A673 (cell line): ENCODE measurements at regions not wholly inside any gene's neighbourhood (a gene's known extent, or its start where the extent isn't known, plus 50 kb on each side); places are given as distances from the start of the nearest gene placed in this dataset.

Experiments used
- BruUV-seq: library from RNA; stranded (reverse); fragments of 400-500 nt; replicated peaks from 2 replicates; lab custom pipeline; 2021; lab: Mats Ljungman, UMichigan
- CTCF ChIA-PET: fragments of 300-600 bp; sonication (Branson Sonifier 250); formaldehyde crosslinking; loops from one replicate; lab custom pipeline; 2022; ENCODE audit warnings: antibody characterized with exemption; lab: Charles Lee
- POLR2A ChIA-PET: fragments of 300-600 bp; sonication (Branson Sonifier 250); formaldehyde crosslinking; loops from one replicate; lab custom pipeline; 2022; ENCODE audit warnings: antibody characterized with exemption; ENCODE audit not compliant: low non-redundant PET; lab: Charles Lee
- DNase-seq: peaks from one replicate; pipeline ENCODE4 v3.0.0-alpha.2; 2015; ENCODE audit warnings: low spot score
- H3K27ac ChIP-seq: fragments of 200-600 bp; sonication (generic); 2 replicates; pipeline ENCODE4 v1.5.1; 2016; ENCODE audit warnings: mixed run types, low read depth, mild to moderate bottlenecking, mixed read lengths, antibody characterized with exemption, low read length; ENCODE audit not compliant: poor library complexity, severe bottlenecking
- H3K27me3 ChIP-seq: fragments of 200-600 bp; sonication (generic); replicated peaks from 2 replicates; pipeline ENCODE4 v1.6.1; 2017; ENCODE audit warnings: mixed run types, low read depth, mild to moderate bottlenecking, mixed read lengths, antibody characterized with exemption, low read length; ENCODE audit not compliant: insufficient read depth, poor library complexity
- H3K36me3 ChIP-seq: fragments of 200-600 bp; sonication (generic); 2 replicates; pipeline ENCODE4 v1.6.1; 2016; ENCODE audit warnings: mixed run types, mild to moderate bottlenecking, mixed read lengths, antibody characterized with exemption, low read length; ENCODE audit not compliant: insufficient read depth, poor library complexity, severe bottlenecking
- H3K4me1 ChIP-seq: fragments of 200-600 bp; sonication (generic); 2 replicates; pipeline ENCODE4 v1.6.1; 2017; ENCODE audit warnings: mixed run types, mild to moderate bottlenecking, mixed read lengths, antibody characterized with exemption, low read length; ENCODE audit not compliant: insufficient read depth, poor library complexity, severe bottlenecking
- H3K4me3 ChIP-seq: fragments of 200-600 bp; sonication (generic); 2 replicates; pipeline ENCODE4 v1.5.1; 2016; ENCODE audit warnings: low read depth, mixed run types, mild to moderate bottlenecking, mixed read lengths, low read length; ENCODE audit not compliant: poor library complexity, severe bottlenecking
- H3K9me3 ChIP-seq: fragments of 200-600 bp; sonication (generic); 2 replicates; pipeline ENCODE4 v1.6.1; 2016; ENCODE audit warnings: mixed run types, low read depth, mild to moderate bottlenecking, mixed read lengths, antibody characterized with exemption, low read length; ENCODE audit not compliant: poor library complexity, severe bottlenecking
- CTCF ChIP-seq: fragments of 300-800, 200-600 bp; sonication (generic); conservative IDR thresholded peaks from 2 replicates; pipeline ENCODE4 v1.5.1; 2017; ENCODE audit warnings: low read depth, mild to moderate bottlenecking, antibody characterized with exemption, low read length, moderate library complexity, mixed read lengths
- EZH2 ChIP-seq: fragments of 200-600 bp; sonication (generic); IDR thresholded peaks from 2 replicates; pipeline ENCODE4 v1.6.1; 2017; ENCODE audit warnings: borderline replicate concordance, low read depth, mild to moderate bottlenecking, mixed read lengths, antibody characterized with exemption, low read length; ENCODE audit not compliant: poor library complexity, severe bottlenecking
- intact Hi-C: fragments of 100-400 bp; cut with micrococcal nuclease; formaldehyde crosslinking; loops from one replicate; pipeline ENCODE4 v1.10.0; 2022; ENCODE audit not compliant: unreplicated experiment

GRCh38 chr3:18246336-18247060, 178.6 kb downstream of the SATB1 start:
- no peaks in the 10 kb centered on the region for H3K9me3 ChIP-seq
- CTCF ChIA-PET = no interaction called here
- BruUV-seq = no TSS peak

GRCh38 chr3:18245721-18246120, 179.4 kb downstream of the SATB1 start:
- ChIA-PET POLR2A (no interaction called here), CTCF (no interaction called here)
- H3K27me3 ChIP-seq = no peaks in the 10 kb centered on the region

More at GRCh38 chr3:18246336-18247060, 178.6 kb downstream of the SATB1 start:
- Histone ChIP-seq H3K4me3 (no peak overlapping the region), H3K36me3 (no peaks in the 10 kb centered on the region), H3K4me1 (no peaks in the 10 kb centered on the region), H3K27ac (no peak overlapping the region), H3K27me3 (no peaks in the 10 kb centered on the region)
- no peak for TF ChIP-seq EZH2
- TF ChIP-seq CTCF = no peak
- POLR2A ChIA-PET = no interaction called here
- intact Hi-C loops = no loop called here
- no peak for DNase-seq

GRCh38 chr3:18241837-18242236, 183.3 kb downstream of the SATB1 start:
- TF ChIP-seq EZH2 (no peak), CTCF (no peak)
- ChIA-PET POLR2A (no interaction called here), CTCF (no interaction called here)
- Histone ChIP-seq H3K27ac (no peak overlapping the region), H3K4me1 (no peaks in the 10 kb centered on the region), H3K9me3 (no peaks in the 10 kb centered on the region), H3K27me3 (peaks cover 7% of the 10 kb centered on the region), H3K4me3 (no peak overlapping the region), H3K36me3 (no peaks in the 10 kb centered on the region)
- DNase-seq = no peak
- intact Hi-C loops = no loop called here
- BruUV-seq = no TSS peak

More at GRCh38 chr3:18245721-18246120, 179.4 kb downstream of the SATB1 start:
- H3K4me3 ChIP-seq = no peak overlapping the region
- H3K36me3 ChIP-seq = no peaks in the 10 kb centered on the region
- DNase-seq = no peak
- no peaks in the 10 kb centered on the region for H3K9me3 ChIP-seq
- H3K27ac ChIP-seq = no peak overlapping the region
- no TSS peak for BruUV-seq
- no peak for TF ChIP-seq CTCF
- TF ChIP-seq EZH2 = no peak
- no peaks in the 10 kb centered on the region for H3K4me1 ChIP-seq
- intact Hi-C loops = no loop called here
